ENCODE measurements at regions not wholly inside any gene's neighbourhood (a gene's known extent, or its start where the extent isn't known, plus 50 kb on each side); places are given as distances from the start of the nearest gene placed in this dataset.

DNA sequence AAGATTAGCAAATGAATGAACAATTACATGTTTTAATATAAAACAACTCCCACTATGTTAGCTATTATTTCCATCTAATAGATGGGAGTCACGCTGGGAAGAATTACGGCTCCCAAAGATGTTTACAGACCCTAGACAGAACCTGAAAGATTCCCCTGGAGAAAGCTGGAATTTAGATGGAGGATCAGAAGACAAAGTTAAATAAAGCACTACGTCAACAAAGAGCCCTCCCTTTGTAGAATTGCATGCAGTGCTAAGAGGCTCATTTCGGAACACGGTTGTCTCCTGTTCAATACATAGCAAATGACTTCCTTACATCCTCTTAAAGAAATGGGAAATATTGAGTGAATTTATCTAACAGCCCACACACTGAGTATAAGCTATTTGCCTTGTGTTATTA lies 328.3 kb downstream of the CBLN4 start:
- TF ChIP-seq, protein P1, sequence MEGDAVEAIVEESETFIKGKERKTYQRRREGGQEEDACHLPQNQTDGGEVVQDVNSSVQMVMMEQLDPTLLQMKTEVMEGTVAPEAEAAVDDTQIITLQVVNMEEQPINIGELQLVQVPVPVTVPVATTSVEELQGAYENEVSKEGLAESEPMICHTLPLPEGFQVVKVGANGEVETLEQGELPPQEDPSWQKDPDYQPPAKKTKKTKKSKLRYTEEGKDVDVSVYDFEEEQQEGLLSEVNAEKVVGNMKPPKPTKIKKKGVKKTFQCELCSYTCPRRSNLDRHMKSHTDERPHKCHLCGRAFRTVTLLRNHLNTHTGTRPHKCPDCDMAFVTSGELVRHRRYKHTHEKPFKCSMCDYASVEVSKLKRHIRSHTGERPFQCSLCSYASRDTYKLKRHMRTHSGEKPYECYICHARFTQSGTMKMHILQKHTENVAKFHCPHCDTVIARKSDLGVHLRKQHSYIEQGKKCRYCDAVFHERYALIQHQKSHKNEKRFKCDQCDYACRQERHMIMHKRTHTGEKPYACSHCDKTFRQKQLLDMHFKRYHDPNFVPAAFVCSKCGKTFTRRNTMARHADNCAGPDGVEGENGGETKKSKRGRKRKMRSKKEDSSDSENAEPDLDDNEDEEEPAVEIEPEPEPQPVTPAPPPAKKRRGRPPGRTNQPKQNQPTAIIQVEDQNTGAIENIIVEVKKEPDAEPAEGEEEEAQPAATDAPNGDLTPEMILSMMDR (IDR thresholded peaks at IDR 0.05): no peak
- TF ChIP-seq EP300 (IDR thresholded peaks at IDR 0.05) (no peak), POLR2AphosphoS5 (IDR thresholded peaks at IDR 0.05) (no peak), POLR2A (IDR thresholded peaks at IDR 0.05) (no peak)
